Effector memory CD8-positive, alpha-beta T cell (primary cell): ENCODE measurements at regions not wholly inside any gene's neighbourhood (a gene's known extent, or its start where the extent isn't known, plus 50 kb on each side); places are given as distances from the start of the nearest gene placed in this dataset.

Source experiments
- ATAC-seq: fragments of 150-1000 bp; cut with Tn5 transposase; replicated peaks from 2 replicates; pipeline ENCODE4 v1.10.0; 2021; ENCODE audit warnings: mild to moderate bottlenecking, moderate library complexity
- DNase-seq, 3 experiments: peaks; one replicate each; pipeline ENCODE4 v3.0.0; 2021
- H3K27ac Mint-ChIP-seq, 2 donors: one replicate each; pipeline ENCODE4 v1.8.0; 2022; ENCODE audit warnings: mild to moderate bottlenecking in 2 of 2, mixed read lengths in 2 of 2, moderate library complexity in 2 of 2
- H3K27me3 Mint-ChIP-seq, 2 donors: one replicate each; pipeline ENCODE4 v1.8.0; 2022; ENCODE audit warnings: mixed read lengths in 2 of 2
- H3K36me3 Mint-ChIP-seq: one replicate; pipeline ENCODE4 v1.8.0; 2022; ENCODE audit warnings: mild to moderate bottlenecking, moderate library complexity, mixed read lengths; ENCODE audit not compliant: insufficient read depth
- H3K4me1 Mint-ChIP-seq, 2 donors: one replicate each; pipeline ENCODE4 v1.8.0; 2022; ENCODE audit warnings: low read depth in 2 of 2, mixed read lengths in 2 of 2
- H3K4me3 Mint-ChIP-seq, 2 donors: one replicate each; pipeline ENCODE4 v1.8.0; 2022; ENCODE audit warnings: mild to moderate bottlenecking in 2 of 2, mixed read lengths in 2 of 2, moderate library complexity in 2 of 2
- H3K9me3 Mint-ChIP-seq, 2 donors: one replicate each; pipeline ENCODE4 v1.8.0; 2022; ENCODE audit warnings: mixed read lengths in 2 of 2

DNA sequence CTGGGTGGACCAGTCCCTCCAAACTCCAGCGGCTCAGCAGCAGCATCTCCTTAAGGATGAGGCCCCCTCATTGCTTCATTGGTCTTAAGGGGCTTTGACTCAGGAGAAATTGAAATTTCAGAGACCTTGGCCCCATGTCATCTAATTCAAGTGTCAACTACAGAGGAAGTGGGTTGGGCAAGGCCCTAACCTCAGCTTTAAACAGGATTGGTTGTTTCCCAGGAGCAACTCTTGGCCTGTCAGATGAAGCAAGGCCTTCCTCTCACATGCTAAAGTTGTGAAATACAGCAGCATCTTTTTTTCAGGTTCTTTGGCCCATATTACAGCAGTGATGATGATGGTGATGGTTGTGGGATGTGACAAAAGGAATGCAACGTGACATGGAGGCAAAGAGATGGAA lies 348.3 kb downstream of the ICE1 start:
- Mint-ChIP-seq H3K27ac (no peak overlapping the region), H3K9me3 (peaks cover 4 to 7% of the 10 kb centered on the region in 2 donors), H3K36me3 (no peaks in the 10 kb centered on the region), H3K27me3 (peaks cover 0 to 13% of the 10 kb centered on the region in 2 donors), H3K4me3 (no peak overlapping the region), H3K4me1 (no peaks in the 10 kb centered on the region)
- ATAC-seq (no peak), DNase-seq (no peak)

DNA sequence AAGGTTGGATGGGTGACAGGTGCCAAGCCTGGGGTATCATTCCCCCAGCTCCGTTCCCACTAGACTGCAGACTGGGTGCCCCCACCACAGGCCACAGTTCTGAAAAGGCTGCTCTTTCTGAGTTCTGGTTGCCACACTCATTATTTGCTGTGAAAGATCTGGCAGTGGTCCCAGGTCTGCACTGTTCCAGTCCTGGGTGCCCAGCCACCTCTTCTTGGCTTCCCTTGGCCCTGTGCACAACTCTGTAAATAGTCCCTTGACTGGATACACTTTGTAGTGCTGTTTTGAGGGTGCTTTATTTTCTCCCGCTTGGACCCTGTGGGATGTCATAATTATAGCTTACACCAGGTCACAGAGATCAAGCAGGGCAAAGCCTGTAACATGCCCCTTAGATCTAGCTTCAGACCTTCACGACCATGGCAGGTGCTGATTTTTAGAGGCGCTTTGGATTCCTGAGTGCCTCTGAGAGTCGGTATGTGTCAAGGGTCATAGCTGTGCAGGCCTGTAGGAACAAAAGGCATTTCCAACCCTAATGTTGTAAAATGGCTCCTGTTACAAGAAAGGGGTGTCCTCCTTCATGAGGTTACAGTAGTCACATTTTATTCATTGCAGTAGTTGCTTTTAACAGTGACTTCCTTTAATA lies 344.9 kb downstream of the ICE1 start:
- Mint-ChIP-seq H3K27ac (no peak overlapping the region), H3K27me3 (peaks cover 5 to 23% of the 10 kb centered on the region in 2 donors), H3K4me3 (no peak overlapping the region), H3K9me3 (peaks cover 2 to 12% of the 10 kb centered on the region in 2 donors), H3K4me1 (no peaks in the 10 kb centered on the region), H3K36me3 (no peaks in the 10 kb centered on the region)
- ATAC-seq (no peak), DNase-seq (no peak)

DNA sequence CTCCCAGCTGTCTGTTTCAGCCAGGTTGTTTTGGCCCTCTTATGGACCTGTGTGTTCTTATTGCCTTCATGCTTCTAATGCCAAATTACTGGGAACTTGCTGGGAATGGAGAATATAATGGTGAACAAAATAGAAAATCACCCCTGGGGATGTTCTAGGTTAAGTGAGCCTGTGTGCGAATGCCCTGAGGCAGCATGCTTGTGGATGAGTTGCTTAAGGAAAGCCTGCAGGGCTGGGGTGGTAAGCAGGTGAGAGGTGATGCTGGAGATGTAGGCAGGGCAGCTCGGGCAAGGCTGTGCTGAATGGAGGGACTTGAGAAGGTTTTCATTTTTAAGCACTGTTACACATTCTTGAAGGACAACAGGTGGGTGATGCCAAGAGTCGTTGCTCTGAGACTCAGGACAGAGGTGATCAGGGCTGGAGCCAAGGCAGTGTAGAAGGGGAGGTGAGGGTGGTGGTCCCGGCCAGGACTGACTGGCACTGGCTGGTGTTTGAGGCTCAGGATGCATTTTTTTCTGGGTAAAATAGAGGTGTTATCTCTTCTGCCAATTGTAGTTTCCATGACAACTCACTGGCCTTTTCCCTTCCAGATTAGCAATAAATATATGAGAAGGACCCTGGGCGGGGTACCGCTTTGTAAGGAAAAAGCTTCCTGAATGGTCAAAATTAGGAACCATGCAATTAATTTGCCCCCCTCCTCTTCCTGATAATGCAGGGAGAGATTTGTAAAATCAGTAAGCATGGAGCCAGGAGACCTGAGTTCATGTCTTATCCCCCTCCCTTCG lies 342.8 kb downstream of the ICE1 start:
- Mint-ChIP-seq H3K36me3 (no peaks in the 10 kb centered on the region), H3K27me3 (peaks cover 5 to 23% of the 10 kb centered on the region in 2 donors), H3K27ac (no peak overlapping the region), H3K9me3 (peaks cover 2 to 12% of the 10 kb centered on the region in 2 donors), H3K4me3 (no peak overlapping the region), H3K4me1 (no peaks in the 10 kb centered on the region)
- DNase-seq (no peak), ATAC-seq (no peak)

DNA sequence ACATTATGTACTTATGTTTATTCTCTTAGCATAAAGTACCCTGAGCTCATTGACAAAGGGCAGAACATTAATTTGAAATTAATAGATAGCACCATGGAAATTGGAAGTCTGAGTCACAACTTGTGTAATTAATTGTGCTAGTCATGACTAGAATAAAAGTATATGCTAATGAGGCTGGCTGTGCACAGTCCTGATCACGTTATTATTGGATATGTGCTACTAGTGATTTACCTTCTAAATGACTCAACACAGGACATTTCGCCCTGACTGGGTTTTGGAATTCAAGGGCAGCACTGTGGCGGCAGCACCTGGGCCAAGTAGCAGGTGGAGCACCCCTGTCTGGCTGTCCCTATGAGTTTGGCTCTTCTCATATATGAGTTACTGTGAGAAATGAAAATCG lies 341.8 kb downstream of the ICE1 start:
- no peak overlapping the region for H3K27ac Mint-ChIP-seq
- H3K36me3 Mint-ChIP-seq: no peaks in the 10 kb centered on the region
- no peak for ATAC-seq
- peaks cover 5 to 23% of the 10 kb centered on the region in 2 donors for H3K27me3 Mint-ChIP-seq
- DNase-seq: no peak
- H3K4me1 Mint-ChIP-seq: no peaks in the 10 kb centered on the region
- H3K4me3 Mint-ChIP-seq: no peak overlapping the region
- H3K9me3 Mint-ChIP-seq: peaks cover 2 to 12% of the 10 kb centered on the region in 2 donors

DNA sequence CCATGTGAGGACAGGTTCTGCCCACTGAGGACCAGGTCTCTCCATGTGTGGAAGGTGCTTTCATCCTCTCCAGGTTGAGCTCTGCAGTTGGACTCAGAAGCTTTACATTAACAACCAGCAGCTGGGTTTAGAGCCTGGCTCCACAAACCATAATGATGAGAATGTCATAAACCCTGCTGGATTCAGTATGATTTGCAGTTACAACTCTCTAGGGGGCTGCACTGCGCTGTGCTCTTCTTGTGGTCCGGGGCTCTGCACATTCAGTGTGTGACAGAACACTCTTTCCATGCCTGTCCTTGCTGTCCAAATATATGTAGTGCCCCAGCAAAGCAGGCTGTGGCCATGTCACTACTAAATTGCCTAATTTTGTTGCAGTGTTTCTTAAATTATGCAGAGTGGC lies 334.3 kb downstream of the ICE1 start:
- no peak for ATAC-seq
- no peak overlapping the region for H3K4me3 Mint-ChIP-seq
- H3K4me1 Mint-ChIP-seq: no peaks in the 10 kb centered on the region
- no peaks in the 10 kb centered on the region for H3K9me3 Mint-ChIP-seq
- H3K27ac Mint-ChIP-seq: no peak overlapping the region
- H3K27me3 Mint-ChIP-seq: peaks cover 0 to 10% of the 10 kb centered on the region in 2 donors
- DNase-seq: no peak
- H3K36me3 Mint-ChIP-seq: no peaks in the 10 kb centered on the region

DNA sequence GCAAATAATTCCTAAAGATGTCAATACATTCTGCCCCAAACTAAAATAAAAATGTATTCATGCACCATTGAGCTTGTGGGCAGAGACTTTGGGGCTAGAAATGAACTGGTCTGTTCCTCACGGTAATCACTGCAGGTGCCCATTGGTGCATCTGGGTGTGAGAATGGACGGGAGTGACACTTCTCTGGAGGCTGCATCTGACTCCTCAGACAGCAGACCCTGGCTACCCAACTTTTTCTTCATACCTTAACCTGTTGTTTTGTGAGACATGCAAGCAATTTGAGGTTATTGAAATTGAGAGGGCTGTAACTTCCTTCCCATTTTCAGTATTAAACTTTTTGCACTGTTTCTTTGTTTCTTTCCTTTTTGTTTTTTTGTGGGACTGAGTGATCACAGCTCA lies 333.4 kb downstream of the ICE1 start:
- Mint-ChIP-seq H3K4me1 (no peaks in the 10 kb centered on the region), H3K4me3 (no peak overlapping the region)

DNA sequence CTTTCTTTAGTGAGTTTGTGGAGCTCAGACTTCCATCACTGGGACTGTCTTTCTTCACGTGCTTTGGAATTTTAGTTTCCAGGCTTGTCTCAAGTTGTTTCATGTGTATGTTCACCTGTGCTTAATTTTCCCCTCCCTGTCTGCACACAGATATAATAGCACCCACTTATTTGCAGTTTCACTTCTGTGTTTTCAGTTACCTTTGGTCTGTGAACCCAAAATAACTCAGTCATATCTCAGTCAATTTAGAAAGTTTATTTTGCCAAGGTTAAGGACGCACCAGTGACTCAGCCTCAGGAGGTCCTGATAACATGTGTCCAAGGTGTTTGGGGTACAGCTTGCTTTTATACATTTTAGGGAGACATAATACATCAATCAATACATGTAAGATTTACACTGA lies 330.4 kb downstream of the ICE1 start:
- no peak for ATAC-seq
- Mint-ChIP-seq H3K4me1 (no peaks in the 10 kb centered on the region), H3K9me3 (no peaks in the 10 kb centered on the region), H3K4me3 (no peak overlapping the region), H3K27ac (no peak overlapping the region), H3K27me3 (peaks cover 0 to 10% of the 10 kb centered on the region in 2 donors), H3K36me3 (no peaks in the 10 kb centered on the region)
- DNase-seq: no peak

More for the DNA sequence above, 333.4 kb downstream of the ICE1 start:
- Mint-ChIP-seq H3K27me3 (peaks cover 0 to 10% of the 10 kb centered on the region in 2 donors), H3K9me3 (no peaks in the 10 kb centered on the region), H3K27ac (no peak overlapping the region), H3K36me3 (no peaks in the 10 kb centered on the region)
- ATAC-seq (no peak), DNase-seq (no peak)

DNA sequence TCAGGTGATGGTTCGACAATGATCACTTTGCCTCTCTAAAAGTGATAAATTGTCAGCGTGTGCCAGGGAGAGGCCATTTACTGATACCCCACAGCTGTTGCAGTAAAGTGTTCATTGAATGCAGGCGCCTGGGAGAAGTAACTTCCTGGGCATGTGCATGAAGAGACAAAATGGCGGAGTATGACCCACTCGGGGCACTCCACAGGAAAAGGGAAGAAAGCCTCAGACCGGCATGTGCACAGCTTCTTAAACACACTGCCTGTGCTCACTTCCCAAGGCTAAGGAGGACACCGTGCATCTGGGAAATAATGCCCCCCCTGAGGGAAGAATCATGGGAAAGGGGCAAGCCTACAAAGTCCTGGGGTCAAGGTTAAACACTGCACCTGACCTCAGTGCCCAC lies 329.5 kb downstream of the ICE1 start:
- H3K36me3 Mint-ChIP-seq: no peaks in the 10 kb centered on the region
- ATAC-seq (no peak), DNase-seq (no peak)
- H3K27me3 Mint-ChIP-seq: peaks cover 0 to 10% of the 10 kb centered on the region in 2 donors
- H3K4me1 Mint-ChIP-seq: no peaks in the 10 kb centered on the region
- no peak overlapping the region for H3K27ac Mint-ChIP-seq
- no peak overlapping the region for H3K4me3 Mint-ChIP-seq
- no peaks in the 10 kb centered on the region for H3K9me3 Mint-ChIP-seq

DNA sequence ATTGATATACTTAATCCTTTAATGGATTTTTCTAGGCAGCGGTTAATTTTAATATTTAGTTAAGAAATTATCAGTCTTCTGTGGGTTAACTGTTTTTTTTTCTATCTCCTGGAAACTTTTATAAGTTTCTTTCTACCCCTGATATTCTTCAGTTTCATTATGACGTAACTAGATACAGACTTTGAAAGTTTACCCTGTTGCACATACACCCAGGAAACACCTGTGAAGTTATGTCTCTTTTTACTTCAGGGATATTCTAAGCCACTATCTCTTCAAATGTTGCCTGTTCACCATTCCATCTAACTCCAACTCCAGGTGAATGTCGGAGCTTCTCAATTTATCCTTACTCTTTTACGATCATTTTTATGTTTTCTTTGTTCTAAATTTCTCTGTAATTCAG lies 329.0 kb downstream of the ICE1 start:
- Mint-ChIP-seq H3K4me3 (no peak overlapping the region), H3K9me3 (no peaks in the 10 kb centered on the region), H3K36me3 (no peaks in the 10 kb centered on the region), H3K4me1 (no peaks in the 10 kb centered on the region), H3K27ac (no peak overlapping the region), H3K27me3 (peaks cover 0 to 10% of the 10 kb centered on the region in 2 donors)
- ATAC-seq (no peak), DNase-seq (no peak)

DNA sequence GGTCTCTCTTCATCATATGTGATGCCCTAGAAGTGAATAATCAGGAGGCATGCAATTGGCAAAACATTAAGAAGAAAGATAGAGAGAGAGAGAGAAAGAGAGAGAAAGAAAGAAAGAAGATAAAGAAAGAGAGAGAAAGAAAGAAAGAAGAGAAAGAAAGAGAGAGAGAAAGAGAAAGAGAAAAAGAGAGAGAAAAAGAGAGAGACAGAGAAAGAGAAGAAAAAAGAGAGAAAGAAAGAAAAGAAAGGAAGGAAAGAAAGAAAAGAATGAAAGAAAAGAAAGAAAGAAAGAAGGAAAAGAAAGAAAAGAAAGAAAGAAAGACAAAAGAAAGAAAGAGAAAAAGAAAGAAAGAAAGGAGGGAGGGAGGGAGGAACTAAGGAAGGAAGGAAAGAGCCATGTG lies 318.9 kb downstream of the ICE1 start:
- Mint-ChIP-seq H3K4me1 (no peaks in the 10 kb centered on the region), H3K9me3 (peaks cover 10 to 16% of the 10 kb centered on the region in 2 donors), H3K4me3 (no peak overlapping the region), H3K27me3 (peaks cover 0 to 6% of the 10 kb centered on the region in 2 donors), H3K36me3 (no peaks in the 10 kb centered on the region), H3K27ac (no peak overlapping the region)
- no peak for ATAC-seq
- DNase-seq: no peak

DNA sequence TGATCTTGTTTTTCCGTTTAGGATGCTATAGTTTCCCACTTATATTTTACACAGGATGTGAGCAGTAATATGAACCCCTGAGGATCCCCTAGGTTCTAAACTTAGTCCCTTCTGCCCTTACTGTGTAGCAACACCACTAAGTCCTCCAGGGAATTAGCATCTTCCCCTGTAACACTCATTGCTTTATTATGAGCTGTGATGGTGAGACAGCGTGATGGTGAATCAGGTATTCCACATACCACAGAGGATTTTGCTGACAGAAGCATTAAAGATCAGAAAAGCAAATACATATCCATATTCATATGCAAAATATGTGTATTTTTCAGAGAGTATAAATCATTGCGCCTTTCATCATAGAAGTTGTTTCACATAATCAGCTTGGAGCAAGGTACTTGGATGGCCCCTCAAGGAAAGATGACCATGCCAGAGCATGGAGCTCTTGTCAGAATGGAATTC lies 317.0 kb downstream of the ICE1 start:
- ATAC-seq: no peak
- H3K27me3 Mint-ChIP-seq: peaks cover 16 to 17% of the 10 kb centered on the region in 2 donors

DNA sequence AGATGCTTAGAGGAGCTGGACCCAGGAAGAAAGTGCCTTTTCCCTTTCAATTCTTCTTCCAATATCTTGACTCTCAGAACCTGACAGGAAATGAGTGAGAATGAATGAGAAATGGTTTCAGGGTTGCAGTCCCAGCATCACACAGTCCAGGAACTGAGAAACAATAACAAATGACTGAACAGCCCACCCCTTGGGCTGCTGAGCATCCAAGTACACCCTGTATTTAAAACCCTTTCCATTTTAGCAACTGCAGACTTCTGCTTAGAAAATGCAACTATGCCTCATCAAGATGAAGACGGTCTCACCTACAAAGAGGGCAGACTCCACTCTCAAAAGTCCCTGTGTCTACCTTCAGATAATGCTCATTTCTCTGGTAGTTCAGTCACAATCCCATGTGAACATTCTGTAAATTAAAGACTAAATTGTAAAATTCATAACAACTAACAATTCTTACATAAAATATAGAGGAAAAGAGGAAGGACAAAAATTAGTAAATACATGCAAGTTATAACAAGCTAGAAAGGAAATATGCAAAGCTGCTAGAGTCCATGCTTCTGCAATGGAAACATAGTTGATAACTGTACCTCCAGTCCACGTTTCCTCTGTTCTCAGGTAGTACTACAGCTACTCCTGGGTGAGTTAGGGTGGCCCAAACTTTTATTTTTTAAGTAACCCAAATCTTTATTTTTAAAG lies 316.5 kb downstream of the ICE1 start:
- H3K4me3 Mint-ChIP-seq: no peak overlapping the region
- H3K27me3 Mint-ChIP-seq: peaks cover 16 to 17% of the 10 kb centered on the region in 2 donors
- H3K4me1 Mint-ChIP-seq: no peaks in the 10 kb centered on the region

More for the DNA sequence above, 317.0 kb downstream of the ICE1 start:
- Mint-ChIP-seq H3K36me3 (no peaks in the 10 kb centered on the region), H3K4me3 (no peak overlapping the region), H3K4me1 (no peaks in the 10 kb centered on the region), H3K9me3 (peaks cover 0 to 13% of the 10 kb centered on the region in 2 donors), H3K27ac (no peak overlapping the region)
- no peak for DNase-seq

DNA sequence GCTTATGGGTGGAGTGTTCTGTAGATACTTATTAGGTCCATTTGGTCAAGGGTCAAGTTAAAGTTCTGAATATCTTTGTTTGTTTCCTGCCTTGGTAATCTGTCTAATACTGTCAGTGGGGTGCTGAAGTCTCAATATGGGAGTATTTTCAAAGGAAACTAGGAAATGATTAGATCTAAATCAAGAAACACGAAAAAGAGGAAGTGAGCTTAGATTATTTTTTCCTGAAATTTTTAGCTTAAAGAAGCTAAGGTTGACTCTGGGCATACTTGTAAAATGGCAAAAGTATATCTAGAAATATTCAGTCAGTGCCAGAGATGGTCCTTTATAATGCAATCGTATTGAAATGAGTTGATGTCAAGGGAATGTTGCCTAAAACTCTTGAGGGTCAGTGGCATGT lies 313.5 kb downstream of the ICE1 start:
- H3K9me3 Mint-ChIP-seq: peaks cover 0 to 6% of the 10 kb centered on the region in 2 donors
- H3K27ac Mint-ChIP-seq: no peak overlapping the region

More for the DNA sequence above, 316.5 kb downstream of the ICE1 start:
- peaks cover 0 to 12% of the 10 kb centered on the region in 2 donors for H3K9me3 Mint-ChIP-seq
- ATAC-seq (no peak), DNase-seq (no peak)
- no peak overlapping the region for H3K27ac Mint-ChIP-seq
- no peaks in the 10 kb centered on the region for H3K36me3 Mint-ChIP-seq

More for the DNA sequence above, 313.5 kb downstream of the ICE1 start:
- DNase-seq: no peak
- Mint-ChIP-seq H3K27me3 (peaks cover 16 to 17% of the 10 kb centered on the region in 2 donors), H3K4me1 (no peaks in the 10 kb centered on the region), H3K4me3 (no peak overlapping the region), H3K36me3 (no peaks in the 10 kb centered on the region)
- ATAC-seq: no peak
